GM11168 (cell line): ENCODE measurements at regions not wholly inside any gene's neighbourhood (a gene's known extent, or its start where the extent isn't known, plus 50 kb on each side); places are given as distances from the start of the nearest gene placed in this dataset.

Source experiments
- in situ Hi-C: fragments of 300-500 bp; cut with MboI; formaldehyde crosslinking; loops from one replicate; pipeline ENCODE4 v1.12.0; 2022; ENCODE audit warnings: low sequenced_read_pairs; ENCODE audit not compliant: unreplicated experiment

DNA sequence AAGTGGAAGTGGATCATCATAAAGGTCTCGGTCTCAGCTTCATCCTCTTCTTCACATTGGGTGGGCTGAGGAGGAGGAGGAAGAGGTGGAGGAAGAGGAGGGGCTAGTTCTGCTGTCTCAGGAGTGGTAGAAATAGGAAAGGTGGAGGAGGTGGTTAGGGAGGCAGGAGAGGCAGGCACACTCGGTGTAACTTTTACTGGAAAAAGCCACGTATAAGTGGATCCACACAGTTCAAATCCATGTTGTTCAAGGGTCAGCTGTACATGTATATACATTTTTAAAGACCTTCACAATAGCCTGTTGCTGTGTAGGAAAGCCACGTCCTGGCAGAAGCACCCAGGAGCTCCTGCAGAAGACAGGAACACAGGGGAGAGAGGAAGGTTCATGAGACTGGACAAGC, 110.3 kb upstream of the RAB12 start:
- in situ Hi-C loops, result no loop called here

DNA sequence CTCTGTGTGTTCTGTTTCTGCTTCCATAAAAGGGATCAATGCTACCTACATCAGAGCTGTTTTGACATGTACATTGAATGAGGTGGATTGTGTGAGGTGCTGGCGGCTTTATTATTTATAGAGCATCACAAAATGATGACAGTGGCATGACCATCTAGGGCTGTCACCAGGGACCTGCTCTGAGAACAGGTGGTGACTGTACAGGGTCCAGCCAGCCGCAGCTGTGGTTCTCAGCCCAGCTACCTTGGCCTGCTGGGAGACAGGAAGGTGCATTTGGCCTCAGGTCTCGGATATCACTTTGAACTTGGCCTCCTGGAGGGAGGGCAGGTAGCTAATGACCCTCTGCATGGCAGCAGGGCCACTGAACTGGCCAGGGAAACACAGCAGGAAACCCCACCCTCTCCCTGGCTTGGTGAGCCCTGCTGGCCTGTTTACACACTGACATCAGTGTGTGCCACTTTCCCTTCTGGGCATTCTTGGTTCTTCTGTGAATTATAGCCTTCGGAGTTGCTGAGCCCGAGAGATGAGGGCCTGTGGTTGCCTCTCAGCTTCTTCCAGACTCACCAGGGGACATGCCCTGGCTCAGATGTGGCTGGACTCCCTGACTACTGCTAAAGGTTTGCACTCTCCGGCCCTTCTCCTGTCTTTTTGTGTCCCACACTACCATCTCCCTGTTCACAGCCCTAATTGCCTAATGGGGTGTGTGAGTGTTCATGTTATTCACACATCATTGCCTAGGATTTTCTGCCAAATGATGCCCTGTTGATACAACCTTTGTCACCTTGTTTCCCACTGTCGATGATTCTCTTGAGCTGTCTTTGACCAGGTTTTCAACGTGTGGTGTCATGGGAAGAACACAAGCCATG, 109.2 kb upstream of the RAB12 start:
- in situ Hi-C loops, result no loop called here

DNA sequence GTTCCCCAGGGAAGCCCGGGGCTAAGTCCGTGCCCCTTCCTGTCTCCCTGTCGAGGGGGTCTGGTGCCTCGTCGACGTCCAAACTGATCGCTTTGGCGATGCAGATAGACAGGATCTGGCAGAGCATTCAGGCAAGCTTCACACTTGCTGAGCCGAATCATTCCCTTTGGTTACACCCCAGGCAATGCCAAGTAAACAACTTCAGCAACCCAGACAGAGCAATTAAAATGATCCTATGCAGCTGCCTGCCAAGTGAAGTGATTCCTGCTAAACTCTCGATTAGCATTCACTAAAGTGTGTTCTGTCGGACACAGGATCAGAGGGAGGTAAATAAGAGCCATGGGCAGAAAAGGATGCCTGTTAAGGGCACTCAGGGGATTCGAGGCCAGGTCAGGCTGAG, 108.2 kb upstream of the RAB12 start:
- in situ Hi-C loops, result no loop called here

DNA sequence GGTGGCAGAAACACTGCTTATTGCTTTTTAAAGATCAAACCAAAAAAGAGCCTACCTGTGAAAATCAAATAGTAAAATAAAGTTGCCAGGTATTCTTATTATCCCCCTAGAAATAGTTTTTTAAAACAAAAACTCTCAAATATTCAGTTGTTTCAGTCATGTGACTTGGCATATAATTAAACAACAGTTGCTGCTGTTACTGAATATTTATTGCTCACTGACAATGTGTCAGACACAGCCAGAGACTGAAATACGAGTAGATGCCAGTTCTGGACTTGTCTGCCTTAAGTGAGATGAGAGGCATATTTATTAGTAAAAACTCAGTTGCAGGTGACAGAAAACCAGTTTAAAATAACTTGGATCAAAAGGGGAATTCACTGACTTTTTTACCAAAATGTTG, 106.0 kb upstream of the RAB12 start:
- in situ Hi-C loops, result no loop called here

DNA sequence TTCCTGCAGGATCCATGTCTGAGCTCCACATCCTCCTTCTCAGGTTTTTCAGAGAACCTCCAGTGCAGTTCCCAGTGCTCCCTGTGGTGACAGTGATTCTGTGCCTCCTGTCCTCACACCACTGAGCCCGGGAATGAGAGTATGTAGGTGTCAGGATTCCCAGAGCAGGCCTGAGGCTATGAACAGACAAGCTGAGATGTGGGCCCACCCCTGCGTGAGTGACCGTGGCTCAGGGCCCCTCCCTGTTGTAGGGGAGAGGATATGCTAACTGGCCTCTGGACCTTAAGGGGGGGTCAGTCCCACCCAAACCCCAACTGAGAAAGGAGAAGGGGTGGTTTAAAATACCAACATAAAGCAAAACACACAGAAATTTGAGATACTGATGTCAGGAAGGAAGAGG, 104.8 kb upstream of the RAB12 start:
- in situ Hi-C loops, result no loop called here

DNA sequence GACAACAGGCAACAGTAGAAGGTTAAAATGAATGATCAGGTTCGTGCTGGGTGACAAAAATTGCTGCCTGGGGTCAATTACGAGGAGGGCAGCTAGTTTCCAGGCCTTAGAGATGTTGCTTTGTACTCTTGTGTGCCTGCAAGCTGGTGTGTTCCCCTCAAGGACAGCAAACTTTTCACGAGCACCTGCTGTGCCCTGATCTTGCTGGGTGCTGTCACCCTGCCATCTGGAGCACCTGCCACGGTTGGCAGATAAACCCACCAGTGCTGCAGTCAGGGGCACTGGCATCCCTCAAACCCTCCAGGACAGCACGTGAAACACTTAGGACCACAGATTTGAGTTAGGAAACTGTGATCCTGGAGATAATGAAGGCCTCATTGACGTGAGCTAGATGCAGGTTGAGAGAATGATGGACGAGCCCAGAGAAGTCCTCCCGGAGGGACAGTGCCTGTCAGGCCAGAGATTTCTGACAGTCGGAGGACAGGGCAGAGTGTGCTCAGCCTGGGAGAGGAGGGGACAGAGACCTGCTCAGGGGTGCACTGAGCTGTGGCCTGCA, 104.3 kb upstream of the RAB12 start:
- in situ Hi-C loops, result no loop called here

DNA sequence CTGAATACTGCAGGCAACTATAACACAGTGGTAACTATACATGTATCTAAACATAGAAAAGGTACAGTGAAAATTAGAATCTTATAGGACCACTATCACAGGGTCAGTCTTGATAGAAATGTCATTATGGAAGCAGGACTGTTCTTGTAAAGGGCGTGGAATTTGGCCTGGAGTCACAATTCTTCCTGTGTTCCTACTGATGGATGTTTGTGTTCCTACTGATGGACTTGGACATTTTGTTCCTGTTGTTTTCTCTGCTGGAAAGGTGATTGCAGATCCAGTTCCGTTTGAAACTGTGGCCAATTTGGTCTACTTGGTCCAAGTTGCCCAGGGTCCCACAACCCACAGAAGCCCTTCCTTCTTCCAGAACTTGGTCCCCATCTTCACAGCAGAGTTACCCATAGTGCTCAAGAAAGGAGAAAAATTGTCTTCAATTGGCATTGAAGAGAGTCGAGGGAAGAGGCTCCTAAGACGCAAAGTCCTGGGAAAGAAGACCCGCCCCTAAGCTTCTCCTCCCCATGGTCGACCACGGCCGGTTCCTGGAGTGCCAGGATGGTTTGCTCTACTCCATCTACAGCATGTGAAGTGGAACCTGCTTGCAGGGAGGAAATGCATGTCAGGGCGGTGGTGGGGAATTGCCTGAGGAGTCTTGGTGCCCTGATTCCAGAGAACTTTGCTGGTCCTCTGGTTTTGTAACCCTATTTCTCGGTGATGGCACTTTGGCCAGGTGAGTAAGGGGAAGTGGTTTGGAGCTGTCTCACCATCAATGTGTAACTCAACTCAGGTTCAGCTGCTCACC, 102.8 kb upstream of the RAB12 start:
- in situ Hi-C loops, result no loop called here

DNA sequence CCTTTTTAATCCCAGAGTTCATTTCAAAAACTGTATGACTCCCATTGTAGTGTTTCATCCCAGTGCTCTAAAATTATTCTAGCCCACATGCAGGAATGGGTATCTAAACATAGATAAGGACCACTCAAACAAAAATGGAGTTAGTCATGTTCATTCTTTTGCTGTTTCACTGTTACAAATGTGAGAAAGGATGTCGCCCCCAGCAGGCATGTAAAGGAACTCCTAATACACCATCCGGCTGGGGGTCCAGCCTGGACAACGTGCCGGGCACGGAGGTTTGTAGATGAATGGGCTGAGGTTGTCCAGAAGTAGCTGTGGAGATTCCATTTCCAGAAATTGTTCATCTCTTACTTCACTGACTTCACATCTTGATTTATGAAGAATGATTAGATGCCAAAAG, 101.9 kb upstream of the RAB12 start:
- in situ Hi-C loops, result no loop called here

DNA sequence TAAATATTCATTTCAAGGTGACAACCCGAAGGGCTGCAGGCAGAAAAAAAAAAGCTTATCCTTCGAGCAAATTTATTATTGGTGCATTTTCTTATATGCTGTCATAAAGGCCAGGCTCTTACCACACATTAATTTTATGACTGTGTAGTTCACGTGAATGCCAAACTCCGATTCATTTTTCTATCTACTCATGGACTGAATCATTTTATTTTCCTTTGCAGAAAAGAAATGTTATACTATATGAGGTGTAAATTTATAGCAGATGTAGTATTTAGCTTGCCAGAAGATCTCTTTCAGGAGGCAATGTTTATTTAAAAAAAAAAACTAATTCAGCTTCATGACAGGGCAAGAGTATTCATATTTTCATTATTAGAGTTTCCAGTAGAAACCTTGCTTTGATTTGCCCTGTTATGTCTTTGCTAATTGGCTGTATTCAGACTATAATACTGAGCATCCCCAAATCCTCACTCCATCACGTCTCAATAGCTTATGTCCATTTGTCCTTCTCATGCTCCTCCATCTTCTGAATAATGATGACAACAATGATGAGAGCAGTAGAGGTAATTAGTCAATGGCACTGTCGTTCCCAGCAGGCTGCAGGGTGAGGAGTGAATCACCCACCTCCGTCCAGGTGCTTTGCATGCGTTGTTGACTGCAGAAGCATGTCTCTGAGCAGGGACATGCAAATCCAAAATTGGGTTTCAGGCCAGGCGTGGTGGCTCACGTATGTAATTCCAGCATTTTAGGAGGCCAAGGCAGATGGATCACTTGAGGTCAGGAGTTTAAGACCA, 101.1 kb upstream of the RAB12 start:
- in situ Hi-C loops, result no loop called here

DNA sequence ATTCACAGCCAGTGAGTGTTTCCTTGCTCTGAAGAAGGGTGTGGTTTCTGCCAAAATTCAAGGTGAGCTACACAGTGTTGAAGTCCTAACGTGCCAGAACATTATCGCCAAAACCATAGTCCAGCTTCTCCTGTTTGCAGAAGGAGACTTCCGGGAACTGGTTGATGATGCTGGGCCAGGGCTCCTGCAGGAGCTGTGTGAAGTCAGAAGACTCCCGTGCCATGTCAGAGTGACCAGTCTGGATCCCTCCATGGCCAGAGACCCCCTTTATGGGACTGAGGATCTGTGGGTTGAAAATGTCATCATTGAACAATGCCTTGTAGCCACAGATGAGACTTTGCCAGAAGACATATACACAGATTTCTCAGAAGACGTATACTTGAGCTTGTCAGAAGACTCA, 96.0 kb upstream of the RAB12 start:
- in situ Hi-C loops, result no loop called here

DNA sequence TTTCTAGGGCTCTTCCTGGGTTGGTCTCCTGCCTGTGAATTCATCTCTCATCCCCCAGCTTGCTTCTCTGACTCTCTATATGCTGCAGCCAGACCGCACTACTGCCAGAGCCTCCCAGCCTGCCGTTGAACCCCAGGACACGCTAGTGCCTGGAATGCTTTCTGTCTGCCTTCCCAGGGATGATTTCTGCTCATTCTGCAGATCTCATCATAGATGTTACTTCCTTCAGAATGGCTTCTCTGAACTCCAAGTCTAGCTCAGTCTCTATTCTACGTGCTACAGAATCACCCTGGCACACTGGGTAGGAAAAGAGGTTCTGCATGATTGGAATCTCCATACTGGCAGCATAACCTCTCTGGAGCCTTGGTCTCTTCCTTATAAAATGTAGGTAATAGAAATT, 94.8 kb upstream of the RAB12 start:
- in situ Hi-C loops, result no loop called here

DNA sequence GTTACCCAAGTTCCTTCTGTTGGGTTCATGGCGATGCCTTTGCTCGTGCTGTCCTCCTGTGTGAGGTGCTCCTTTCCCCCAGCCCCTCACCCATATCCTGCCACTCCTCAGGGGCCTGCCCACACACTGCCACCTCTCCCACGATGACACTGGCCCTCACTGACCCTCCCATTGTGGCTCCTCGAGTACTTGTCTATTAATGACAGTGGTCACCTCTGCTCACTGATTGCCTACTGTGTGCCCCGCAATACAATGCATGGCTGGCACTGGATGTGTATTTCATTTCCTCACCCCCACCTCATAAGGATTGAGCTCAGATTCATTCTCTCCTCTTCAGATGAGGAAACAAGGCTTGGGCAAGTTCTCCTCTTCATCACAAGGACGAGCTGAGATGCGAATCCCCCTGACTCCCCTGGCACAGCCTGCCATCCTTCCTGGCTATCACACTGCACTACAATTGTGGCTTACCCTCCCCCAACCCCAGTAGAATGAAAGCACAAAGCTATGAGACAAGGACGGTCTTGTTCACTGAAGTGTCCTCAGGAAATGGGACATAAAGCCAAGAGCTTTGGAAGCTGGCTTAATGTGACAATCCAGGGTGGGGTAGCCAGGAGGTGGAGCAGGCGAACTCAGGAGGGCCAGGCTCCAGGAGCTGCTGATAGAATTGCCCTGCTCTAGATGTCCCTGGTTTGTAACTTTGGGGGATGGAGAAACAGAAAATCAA, 93.9 kb upstream of the RAB12 start:
- in situ Hi-C loops, result no loop called here

DNA sequence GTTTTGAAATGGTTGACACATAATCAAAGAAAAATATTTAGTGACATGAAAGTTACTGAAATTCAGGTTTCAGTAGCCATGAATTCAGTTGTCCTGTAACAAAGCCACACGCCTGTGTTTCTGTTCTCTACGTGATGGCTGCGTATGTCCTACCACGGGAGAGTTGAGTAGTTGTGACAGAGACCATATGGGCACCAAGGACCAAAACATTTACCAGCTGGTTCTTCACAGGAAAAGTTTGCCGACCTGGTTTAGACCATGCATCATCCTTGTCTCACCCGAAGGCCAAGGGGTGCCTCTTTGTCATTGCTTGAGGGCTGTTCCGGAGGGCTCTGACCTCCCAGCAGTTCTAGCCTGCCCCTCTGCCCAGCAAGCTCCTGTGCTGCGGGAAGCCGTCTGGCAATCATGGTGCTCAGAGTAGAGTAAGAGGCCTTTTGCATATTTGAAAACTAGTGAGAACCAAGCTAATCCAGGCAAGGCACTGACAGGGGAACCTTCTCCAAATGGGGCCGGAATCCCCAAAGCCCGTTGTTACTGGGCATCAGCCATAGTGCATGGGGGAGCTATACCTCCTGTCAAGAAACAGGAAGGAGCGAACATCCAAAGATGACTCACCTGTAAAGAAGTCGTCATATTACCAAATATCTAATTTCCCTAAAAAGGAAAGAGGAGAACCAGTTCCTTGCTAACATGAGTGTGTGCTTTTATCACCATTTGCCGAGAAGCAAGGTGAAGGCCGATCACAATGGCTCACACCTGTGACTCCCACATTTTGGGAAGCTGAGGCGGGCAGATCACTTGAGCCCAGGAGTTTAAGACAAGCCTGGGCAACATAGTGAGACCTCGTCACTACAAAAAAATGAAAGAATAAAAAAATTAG, 92.6 kb upstream of the RAB12 start:
- in situ Hi-C loops, result no loop called here

DNA sequence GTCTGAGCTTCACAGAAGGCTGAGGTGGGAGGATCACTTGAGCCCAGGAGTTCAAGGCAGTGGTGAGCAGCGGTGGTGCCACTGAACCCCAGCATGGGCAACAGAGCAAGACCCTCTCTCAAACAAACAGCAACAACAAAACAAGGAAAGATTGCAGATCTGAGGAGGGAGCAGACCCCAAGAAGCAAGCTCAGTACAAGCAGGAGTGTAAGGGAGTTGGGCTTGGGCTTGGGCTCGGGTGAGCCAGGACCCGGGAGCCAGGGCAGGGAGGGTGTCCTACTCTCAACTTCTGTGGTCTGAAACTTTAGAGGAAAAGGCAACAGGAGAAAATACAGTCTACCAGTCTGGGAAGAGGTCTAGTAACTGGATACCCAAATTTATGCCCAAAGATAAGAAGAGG, 92.0 kb upstream of the RAB12 start:
- in situ Hi-C loops, result no loop called here

DNA sequence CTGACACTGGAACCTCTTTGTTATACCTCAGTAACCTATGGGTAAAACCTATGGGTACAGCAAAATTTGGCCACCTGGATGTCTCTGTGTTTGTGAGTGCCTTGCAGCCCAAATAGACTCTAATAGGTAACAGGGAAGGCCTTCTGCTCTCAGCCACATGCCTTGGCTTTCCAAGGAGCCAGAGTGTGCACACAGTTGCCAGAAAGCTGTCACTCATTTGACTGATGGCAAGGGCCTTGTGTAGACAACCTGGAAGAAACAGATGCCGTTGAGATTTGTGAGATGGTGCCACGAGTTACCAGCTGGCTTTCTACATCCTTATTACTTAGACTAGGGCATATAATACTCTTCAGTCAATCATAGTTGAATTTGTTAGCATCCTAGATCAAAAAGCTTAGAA, 90.1 kb upstream of the RAB12 start:
- in situ Hi-C loops, result no loop called here

DNA sequence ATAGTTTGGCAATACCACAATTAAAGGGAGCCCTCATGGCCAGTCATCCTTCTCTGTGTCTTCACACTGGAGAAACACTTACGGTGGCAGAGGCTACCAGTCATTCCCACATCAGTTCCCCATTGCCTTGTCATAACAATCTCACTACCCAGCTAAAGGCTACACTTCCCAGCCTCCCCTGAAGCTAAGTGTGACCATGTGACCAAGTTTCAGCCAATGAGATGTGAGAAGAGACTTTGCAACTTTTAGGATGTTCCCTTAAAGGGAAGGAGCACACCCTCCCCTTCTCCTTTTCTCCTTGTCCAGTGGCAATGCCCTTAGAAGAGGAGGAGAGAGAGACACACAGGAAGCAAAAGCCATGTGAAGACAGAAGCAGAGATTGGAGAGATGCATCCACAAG, 89.0 kb upstream of the RAB12 start:
- in situ Hi-C loops, result no loop called here

DNA sequence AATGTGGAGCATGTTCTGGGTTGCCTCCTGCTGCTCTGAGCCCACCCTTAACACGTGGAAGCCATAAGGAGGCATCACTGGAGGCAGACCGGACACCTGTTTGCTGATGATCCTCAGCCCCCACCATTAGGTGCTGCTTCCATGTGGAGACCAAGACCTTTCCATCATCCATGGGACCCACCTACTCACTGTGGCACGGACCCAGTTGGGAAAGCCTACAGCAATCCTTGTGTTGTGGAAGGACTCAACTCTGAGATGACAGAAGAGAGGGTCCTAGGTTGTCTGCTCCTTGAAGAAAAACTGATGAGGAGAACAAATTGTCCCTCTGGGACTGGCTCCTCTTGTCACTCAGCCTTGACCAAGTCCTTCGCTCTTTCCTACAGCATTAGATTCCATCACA, 86.5 kb upstream of the RAB12 start:
- in situ Hi-C loops, result no loop called here

DNA sequence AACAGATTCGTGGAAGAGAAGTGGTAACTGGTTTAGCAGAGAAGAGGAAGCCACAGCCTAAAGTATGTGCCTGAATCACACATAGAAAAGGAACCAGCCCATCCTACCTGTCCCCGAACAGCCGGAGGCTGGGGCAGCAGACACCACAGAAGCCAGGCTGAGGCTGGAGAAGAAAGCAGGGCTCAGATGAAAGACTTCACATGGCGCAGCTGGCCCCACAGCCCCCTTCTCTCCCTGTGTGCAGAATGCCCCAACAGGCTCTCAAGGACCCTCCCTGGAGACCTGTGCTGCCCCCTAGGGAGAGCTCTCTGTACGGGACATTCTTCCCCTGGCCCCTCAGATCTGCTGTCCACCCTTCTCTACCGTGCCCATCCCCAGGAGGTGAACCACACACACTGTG, 83.5 kb upstream of the RAB12 start:
- in situ Hi-C loops, result no loop called here

DNA sequence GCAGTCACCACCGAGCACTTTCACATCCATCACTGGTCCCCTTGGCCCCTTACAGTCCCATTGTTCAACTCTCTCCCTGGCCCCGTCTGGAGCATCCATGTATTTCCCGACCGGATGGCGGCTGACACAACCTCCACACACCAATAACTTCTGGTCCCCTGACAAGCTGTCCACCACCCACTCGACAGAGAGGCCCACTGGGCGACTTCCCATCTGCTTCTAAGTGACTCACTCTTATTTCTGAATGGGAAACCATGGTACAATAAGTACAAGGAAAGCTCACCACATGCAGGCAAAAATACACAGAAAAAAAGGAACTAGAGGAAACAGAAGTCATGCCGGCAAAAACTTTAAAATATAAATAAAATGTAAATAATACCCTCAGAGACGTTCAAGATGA, 82.9 kb upstream of the RAB12 start:
- in situ Hi-C loops, result no loop called here
